Nucleus accumbens (tissue), 56 donors: ENCODE measurements at regions not wholly inside any gene's neighbourhood (a gene's known extent, or its start where the extent isn't known, plus 50 kb on each side); places are given as distances from the start of the nearest gene placed in this dataset.
"Not testable (repeated sequence)": the region's sequence is repeated elsewhere in the genome, so short reads cannot be mapped to it uniquely, and the experiment has no call there.

ENCODE experiments used
- DNase-seq, 56 donors: peaks; one replicate each; lab custom pipeline; 2025; lab: John Stamatoyannopoulos, UW

DNA sequence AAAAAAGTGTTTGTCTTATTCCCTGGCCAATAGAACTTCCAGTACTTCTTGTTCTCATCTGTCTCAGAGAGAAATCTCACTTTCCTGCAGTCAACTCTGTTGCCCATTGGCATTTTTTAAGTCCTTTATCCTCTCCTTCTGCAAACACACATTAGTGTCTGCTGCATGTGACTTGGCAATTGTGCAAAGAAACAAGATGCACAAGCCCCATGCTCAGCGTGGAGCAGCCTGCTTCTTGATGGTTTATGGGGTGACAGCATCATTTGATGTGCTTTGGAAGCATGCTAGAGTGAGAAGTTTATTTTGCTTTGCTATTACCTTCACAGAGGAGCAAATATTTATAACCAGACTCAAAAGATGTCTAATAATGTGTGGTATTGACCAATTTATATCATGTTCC is 238.2 kb downstream of the FAT3 start:
- no peak for DNase-seq

GRCh38 chr11:92464822-92465221 is 240.2 kb downstream of the FAT3 start:
- no peak for DNase-seq

DNA sequence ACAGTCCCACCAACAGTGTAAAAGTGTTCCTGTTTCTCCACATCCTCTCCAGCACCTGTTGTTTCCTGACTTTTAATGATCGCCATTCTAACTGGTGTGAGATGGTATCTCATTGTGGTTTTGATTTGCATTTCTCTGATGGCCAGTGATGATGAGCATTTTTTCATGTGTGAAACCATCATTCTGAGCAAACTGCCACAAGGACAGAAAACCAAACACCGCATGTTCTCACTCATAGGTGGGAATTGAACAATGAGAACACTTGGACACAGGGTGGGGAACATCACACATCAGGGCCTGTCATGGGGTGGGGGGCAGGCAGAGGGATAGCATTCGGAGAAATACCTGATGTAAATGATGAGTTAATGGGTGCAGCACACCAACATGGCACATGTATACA is 240.8 kb downstream of the FAT3 start:
- not testable (repeated sequence) for DNase-seq

DNA sequence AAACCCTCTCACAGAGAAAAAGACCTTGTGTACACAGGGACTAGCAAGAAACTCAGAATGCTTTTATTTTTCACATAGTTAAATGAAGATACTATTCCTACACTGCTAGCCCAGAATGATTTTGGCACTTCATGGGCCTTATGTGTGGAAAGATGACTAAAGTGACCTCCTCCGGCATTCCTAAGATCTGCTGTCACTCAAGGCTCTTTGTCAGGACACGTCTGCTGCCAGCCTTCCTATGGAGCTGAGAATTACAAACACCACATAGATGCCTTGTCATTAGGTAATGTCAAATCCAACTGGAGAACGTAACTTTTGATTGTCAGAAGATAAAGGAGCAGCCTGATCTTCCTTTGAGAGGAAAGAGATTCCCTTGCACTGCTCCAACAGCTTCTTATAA is 249.1 kb downstream of the FAT3 start:
- DNase-seq = no peak

DNA sequence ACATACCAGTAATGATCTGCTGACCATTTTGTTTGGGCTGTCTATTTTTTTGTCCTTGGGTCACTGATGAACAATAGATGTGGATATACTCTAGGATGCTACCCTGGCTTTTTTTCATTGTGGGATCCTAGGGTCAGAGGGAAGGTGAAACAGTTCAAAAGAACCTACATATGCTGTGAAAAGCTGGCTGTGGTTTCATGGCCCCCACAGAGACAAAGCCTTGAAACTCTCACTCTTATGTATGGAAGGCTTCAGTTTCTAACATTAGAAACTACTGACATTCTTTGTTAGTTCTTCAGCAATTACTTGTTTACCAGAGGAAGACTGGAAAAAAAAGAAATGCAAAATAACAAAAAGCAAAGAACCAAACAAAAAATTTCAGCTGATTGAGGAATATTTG is 250.7 kb downstream of the FAT3 start:
- no peak for DNase-seq

DNA sequence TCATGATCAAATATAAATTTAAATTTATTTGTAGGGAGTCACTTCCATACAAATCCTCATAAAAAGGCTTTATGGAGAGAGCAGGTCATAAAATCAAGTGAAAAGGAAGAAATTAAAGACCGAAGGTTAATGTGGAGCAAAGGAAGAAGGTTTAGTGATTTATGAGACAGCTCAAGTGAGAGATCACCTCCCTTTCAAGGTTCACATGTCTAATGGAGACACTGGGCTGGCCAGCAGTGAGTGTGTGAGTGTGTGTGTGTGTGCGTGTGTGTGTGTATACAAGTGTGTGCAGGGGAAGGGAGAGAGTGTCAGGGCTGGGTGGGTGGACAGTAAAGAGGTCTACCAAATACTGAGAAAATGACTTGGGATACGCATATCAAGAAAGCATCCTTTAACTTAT is 251.2 kb downstream of the FAT3 start:
- no peak for DNase-seq

DNA sequence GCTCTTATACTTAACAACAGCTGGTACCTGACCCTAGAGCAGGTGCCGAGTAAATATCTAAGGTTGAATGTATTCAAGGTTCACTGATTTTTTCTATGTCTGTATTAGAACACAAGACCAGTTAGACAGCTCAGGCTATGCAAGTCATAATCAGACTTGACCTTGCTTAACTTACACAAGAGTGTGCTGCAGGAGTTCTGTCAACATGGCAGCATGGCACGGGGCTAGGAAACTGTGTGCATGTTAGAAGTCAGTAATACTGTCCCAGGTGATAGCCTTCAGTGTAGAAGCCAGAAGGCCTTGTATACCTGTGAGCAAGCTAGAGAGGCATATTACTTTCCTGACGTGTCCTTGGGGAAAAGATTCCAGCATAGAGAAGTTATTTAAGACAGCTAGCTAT is 253.1 kb downstream of the FAT3 start:
- DNase-seq = no peak

- no peak for DNase-seq
These were observed 255.9 kb downstream of the FAT3 start for GRCh38 chr11:92480499-92480898.

- DNase-seq = no peak
These were observed 258.0 kb downstream of the FAT3 start for GRCh38 chr11:92482492-92483060.

GRCh38 chr11:92484570-92484969 is 260.0 kb downstream of the FAT3 start:
- DNase-seq = no peak

DNA sequence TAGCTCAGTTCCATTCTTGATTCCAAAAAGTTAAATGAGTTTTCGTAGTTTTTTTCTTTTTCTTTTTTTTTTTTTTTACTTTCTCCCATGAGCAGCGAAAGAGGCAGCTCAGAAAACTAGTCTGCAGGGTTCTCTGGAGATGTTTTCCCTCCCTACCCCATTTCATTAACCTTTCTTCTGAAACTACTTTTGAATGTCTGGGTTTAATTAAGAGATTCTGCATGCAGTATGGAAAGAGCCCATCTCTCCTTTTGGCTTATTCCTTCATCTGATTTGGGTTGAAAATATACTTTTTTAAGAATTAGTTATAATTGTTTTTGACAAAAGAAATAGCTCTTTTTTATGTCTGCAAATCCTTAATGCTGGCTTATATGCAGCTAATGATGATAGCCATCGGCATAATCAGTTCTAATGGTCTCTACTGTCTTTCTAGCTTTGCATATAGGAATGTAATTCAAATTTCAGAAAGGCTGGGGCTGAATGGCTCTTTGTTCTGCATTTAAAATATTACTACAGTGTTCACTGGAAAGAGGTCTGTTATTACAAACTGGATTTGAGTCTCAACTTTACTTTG is 265.3 kb downstream of the FAT3 start:
- no peak for DNase-seq

DNA sequence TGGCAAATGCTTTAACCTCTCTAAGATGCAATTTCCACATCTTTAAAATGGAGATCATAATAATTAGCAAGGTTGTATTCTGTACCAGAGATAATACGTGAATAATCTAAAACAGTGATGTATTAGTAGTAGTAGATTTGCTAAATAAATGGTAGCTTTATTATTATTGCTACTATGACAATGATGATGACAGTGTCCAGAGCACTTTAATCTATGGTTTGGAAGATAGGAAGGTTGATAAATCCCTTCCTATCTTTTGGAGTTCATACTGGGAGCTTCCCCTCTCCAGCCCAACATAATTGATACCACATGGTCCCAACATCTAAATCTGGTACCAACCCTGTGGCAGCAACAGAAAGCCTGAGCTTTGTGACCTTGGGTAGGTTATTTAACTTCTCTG is 267.8 kb downstream of the FAT3 start:
- DNase-seq = no peak

- DNase-seq = no peak
These were observed 270.6 kb downstream of the FAT3 start for GRCh38 chr11:92495107-92495793.

DNA sequence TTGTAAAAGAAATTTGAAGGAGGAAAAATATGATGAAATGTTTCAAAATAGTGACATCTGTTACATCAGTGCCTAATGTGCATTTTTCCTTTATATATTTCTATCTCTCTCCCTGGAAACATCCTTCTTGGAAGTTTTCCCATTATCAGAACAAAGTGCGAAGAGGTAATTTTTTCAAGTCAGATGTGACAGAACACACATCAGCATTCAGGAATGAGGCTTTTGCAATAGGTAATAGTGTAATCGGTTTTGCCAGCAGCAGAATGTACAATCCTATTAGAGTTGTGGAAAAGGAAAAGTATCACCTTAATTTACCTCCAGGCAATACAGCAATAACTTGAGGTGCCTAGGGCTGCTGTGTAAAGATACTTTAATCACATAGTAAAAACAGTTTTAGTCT is 275.8 kb downstream of the FAT3 start:
- DNase-seq = no peak

GRCh38 chr11:92501066-92501739 is 276.6 kb downstream of the FAT3 start:
- peak in 7 of 56 donors; percentile 4 to 40 (median 13) for DNase-seq

DNA sequence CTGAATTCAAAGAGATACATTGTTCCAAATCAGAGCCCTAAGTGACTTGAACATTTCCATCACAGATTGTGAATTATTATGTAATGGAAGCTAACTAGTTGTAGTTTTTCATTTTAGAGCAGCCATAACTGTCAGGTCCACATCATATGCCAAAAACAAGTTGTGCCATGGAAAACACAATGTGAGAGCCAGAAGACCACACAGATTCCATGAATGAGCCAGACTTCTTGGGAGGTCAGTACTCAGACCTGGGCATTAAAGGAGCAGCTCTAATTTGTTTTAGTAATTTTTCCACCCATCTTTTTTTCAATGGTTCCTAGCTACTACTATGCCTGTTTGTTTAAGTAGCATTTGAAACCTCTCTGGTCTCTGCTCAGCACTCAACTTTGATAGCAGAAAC is 279.4 kb downstream of the FAT3 start:
- DNase-seq = no peak

DNA sequence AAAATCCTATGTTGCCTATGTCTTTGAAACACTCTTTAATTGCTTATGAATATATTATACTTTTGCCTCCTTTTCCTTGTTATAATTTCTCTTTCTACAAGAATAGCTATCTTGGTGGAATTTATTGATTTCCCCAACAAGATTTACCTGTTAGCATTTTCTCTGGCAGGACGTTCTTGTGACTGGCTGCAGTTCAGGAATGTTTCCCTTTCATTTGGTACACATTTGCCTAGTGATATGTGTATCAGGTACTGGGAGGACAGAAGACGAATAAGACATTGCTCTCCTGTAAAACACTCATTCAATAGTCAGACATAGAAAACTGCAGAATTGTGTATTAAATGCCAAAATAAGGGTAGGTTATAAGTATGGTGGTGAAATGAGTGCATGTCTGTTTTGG is 279.9 kb downstream of the FAT3 start:
- DNase-seq = no peak

DNA sequence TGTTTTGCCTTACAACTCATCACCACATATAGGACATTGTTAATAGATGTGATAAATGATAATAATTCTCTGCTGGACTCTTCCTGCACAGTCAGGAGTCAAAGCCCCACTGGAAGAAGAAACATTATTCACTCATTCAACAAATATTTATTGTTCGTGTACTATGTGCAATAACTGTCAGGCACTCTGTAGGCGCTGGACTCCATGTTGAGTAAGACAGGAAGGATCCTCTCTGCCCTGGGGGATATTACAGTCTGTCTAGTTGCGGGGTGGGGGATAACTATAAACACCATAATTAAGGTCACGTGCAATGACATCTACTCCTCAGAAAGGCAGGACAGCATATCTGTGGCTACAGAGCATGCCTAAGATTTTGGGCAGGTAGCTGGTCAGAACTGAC is 281.1 kb downstream of the FAT3 start:
- DNase-seq = no peak

- DNase-seq = no peak
These were observed 282.3 kb downstream of the FAT3 start for GRCh38 chr11:92506809-92507336.

DNA sequence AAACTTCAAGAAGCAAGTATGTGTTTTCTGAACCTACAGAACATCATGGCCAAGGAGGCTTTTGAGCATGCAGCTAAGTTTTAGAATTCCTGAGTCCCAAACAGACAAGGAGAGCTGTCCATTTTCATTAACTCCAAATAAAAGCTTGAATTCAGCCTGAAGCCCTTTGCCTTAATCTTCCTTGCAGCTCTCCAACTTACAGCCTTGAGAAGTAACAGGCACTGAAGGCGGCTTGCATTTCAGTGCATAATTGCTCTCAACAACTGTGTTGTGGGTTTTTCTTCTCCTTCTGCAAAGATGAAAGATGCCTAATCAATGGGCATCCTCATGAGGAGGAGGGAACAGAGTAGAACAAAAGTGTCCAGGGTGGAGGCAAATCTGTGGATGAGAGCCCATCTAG is 286.0 kb downstream of the FAT3 start:
- DNase-seq = no peak

GRCh38 chr11:92511522-92512203 is 287.0 kb downstream of the FAT3 start:
- DNase-seq = no peak
